Endodermal cell (in vitro differentiated cells): ENCODE measurements at regions not wholly inside any gene's neighbourhood (a gene's known extent, or its start where the extent isn't known, plus 50 kb on each side); places are given as distances from the start of the nearest gene placed in this dataset.

ENCODE experiments used
- DNase-seq: peaks from one replicate; pipeline ENCODE4 v3.0.0-alpha.2; 2017
- H3K27ac ChIP-seq: 2 replicates; pipeline ENCODE4 v1.5.1; 2013; ENCODE audit warnings: mild to moderate bottlenecking, low read depth, low read length, moderate library complexity
- H3K27me3 ChIP-seq: 2 replicates; pipeline ENCODE4 v1.6.1; 2013; ENCODE audit warnings: mild to moderate bottlenecking, low read length, moderate library complexity; ENCODE audit not compliant: insufficient read depth, control insufficient read depth, poor library complexity, severe bottlenecking
- H3K36me3 ChIP-seq: 2 replicates; pipeline ENCODE4 v1.7.0; 2013; ENCODE audit warnings: mild to moderate bottlenecking, low read length, moderate library complexity; ENCODE audit not compliant: control insufficient read depth, insufficient read depth
- H3K4me1 ChIP-seq: one replicate; pipeline ENCODE4 v1.7.0; 2013; ENCODE audit warnings: low read length; ENCODE audit not compliant: control insufficient read depth, insufficient read depth
- H3K4me3 ChIP-seq: 2 replicates; pipeline ENCODE4 v1.5.1; 2013; ENCODE audit warnings: mild to moderate bottlenecking, low read length, moderate library complexity
- H3K9ac ChIP-seq: 2 replicates; pipeline ENCODE4 v1.6.1; 2013; ENCODE audit warnings: mild to moderate bottlenecking, low read length, moderate library complexity; ENCODE audit not compliant: poor library complexity, severe bottlenecking; ENCODE audit errors: extremely low read depth
- H3K9me3 ChIP-seq: 2 replicates; pipeline ENCODE4 v1.6.1; 2013; ENCODE audit warnings: mild to moderate bottlenecking, low read length, moderate library complexity; ENCODE audit not compliant: control insufficient read depth
- H3K27ac Mint-ChIP-seq: 2 replicates; pipeline ENCODE4 v1.8.0; 2020; ENCODE audit warnings: mixed read lengths
- H3K27me3 Mint-ChIP-seq: 2 replicates; pipeline ENCODE4 v1.8.0; 2021; ENCODE audit warnings: mild to moderate bottlenecking, mixed read lengths; ENCODE audit not compliant: insufficient read depth
- H3K36me3 Mint-ChIP-seq: 2 replicates; pipeline ENCODE4 v1.8.0; 2020; ENCODE audit warnings: low read depth, mixed read lengths
- H3K4me1 Mint-ChIP-seq: 2 replicates; pipeline ENCODE4 v1.8.0; 2020; ENCODE audit warnings: mixed read lengths
- H3K4me3 Mint-ChIP-seq: 2 replicates; pipeline ENCODE4 v1.8.0; 2020; ENCODE audit warnings: mild to moderate bottlenecking, moderate library complexity, mixed read lengths
- H3K9me3 Mint-ChIP-seq: 2 replicates; pipeline ENCODE4 v1.8.0; 2020; ENCODE audit warnings: mild to moderate bottlenecking, mixed read lengths
- WGBS, 2 experiments: methylation state at CpG; one replicate each; pipeline versions ENCODE4 v1.1.5 to v1.1.7; 2013; ENCODE audit warnings: missing lambda C conversion rate in 2 of 2, mixed read lengths in 1 of 2; ENCODE audit not compliant: insufficient coverage in 1 of 2, insufficient read length in 1 of 2; 5-methylcytosine and 5-hydroxymethylcytosine counted together
- TF ChIP-seq, protein P1 (sequence below): fragments of 200-600 bp; sonication (generic); conservative IDR thresholded peaks from 2 replicates; pipeline ENCODE4 v1.5.0; 2021; ENCODE audit warnings: antibody characterized with exemption, mild to moderate bottlenecking

DNA sequence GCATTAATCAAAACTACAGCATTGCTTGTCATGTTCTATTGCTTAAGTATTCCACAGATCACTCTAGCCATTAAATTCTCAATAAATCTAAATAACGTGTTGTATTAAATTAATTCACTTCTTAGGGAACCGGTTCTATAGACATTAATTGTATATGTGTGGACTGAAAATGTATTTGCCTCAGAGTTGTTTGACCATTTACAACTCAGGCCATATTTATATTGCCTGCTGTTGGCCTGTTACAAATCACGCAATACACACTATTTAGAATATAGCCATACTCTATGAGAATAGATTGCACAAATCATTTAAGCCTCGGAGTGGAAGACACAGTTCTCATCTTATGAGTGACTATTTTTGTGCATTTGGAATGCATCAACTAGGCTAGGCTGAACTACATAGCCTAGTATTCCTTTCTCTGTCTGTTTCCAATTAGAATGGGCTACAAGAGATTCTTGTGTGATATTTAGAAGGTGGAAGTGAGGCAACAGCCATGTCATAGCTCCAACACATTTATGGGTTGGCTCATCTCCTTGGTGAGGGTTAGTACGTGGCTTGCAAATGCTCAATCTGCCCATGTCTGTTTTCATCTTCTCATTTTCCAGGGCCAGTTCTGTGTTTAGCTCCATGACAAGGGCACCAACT, 1116.1 kb downstream of the PCDH9 start:
- H3K4me1 Mint-ChIP-seq: no peaks in the 10 kb centered on the region
- no peak for DNase-seq
- Histone ChIP-seq H3K27me3 (no peaks in the 10 kb centered on the region), H3K9ac (no peak overlapping the region), H3K27ac (no peak overlapping the region), H3K9me3 (no peaks in the 10 kb centered on the region), H3K36me3 (no peaks in the 10 kb centered on the region), H3K4me1 (no peaks in the 10 kb centered on the region), H3K4me3 (no peak overlapping the region)
- no peaks in the 10 kb centered on the region for H3K36me3 Mint-ChIP-seq
- no peak overlapping the region for H3K4me3 Mint-ChIP-seq
- 92 to 100% methylated on average over 1 to 5 of the region's 5 CpGs for WGBS, 2 experiments
- no peaks in the 10 kb centered on the region for H3K9me3 Mint-ChIP-seq
- H3K27ac Mint-ChIP-seq: no peak overlapping the region
- no peaks in the 10 kb centered on the region for H3K27me3 Mint-ChIP-seq
- TF ChIP-seq, protein P1, sequence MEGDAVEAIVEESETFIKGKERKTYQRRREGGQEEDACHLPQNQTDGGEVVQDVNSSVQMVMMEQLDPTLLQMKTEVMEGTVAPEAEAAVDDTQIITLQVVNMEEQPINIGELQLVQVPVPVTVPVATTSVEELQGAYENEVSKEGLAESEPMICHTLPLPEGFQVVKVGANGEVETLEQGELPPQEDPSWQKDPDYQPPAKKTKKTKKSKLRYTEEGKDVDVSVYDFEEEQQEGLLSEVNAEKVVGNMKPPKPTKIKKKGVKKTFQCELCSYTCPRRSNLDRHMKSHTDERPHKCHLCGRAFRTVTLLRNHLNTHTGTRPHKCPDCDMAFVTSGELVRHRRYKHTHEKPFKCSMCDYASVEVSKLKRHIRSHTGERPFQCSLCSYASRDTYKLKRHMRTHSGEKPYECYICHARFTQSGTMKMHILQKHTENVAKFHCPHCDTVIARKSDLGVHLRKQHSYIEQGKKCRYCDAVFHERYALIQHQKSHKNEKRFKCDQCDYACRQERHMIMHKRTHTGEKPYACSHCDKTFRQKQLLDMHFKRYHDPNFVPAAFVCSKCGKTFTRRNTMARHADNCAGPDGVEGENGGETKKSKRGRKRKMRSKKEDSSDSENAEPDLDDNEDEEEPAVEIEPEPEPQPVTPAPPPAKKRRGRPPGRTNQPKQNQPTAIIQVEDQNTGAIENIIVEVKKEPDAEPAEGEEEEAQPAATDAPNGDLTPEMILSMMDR: no peak

GRCh38 chr13:66111628-66112027, 1118.5 kb downstream of the PCDH9 start:
- Histone ChIP-seq H3K27me3 (no peaks in the 10 kb centered on the region), H3K9me3 (no peaks in the 10 kb centered on the region), H3K9ac (no peak overlapping the region), H3K27ac (no peak overlapping the region), H3K4me1 (no peaks in the 10 kb centered on the region), H3K36me3 (no peaks in the 10 kb centered on the region), H3K4me3 (no peak overlapping the region)
- DNase-seq: peak; percentile 52
- Mint-ChIP-seq H3K9me3 (no peaks in the 10 kb centered on the region), H3K4me3 (no peak overlapping the region), H3K27me3 (no peaks in the 10 kb centered on the region), H3K36me3 (no peaks in the 10 kb centered on the region), H3K27ac (no peak overlapping the region), H3K4me1 (no peaks in the 10 kb centered on the region)
- TF ChIP-seq, protein P1: peak; percentile 67

- TF ChIP-seq, protein P1: no peak
- H3K4me3 Mint-ChIP-seq: no peak overlapping the region
Measured at GRCh38 chr13:66106246-66106645, 1123.9 kb downstream of the PCDH9 start.

More at GRCh38 chr13:66106246-66106645, 1123.9 kb downstream of the PCDH9 start:
- Mint-ChIP-seq H3K4me1 (no peaks in the 10 kb centered on the region), H3K27me3 (no peaks in the 10 kb centered on the region), H3K36me3 (no peaks in the 10 kb centered on the region), H3K27ac (no peak overlapping the region), H3K9me3 (no peaks in the 10 kb centered on the region)
- no peaks in the 10 kb centered on the region for H3K4me1 ChIP-seq
- 94% methylated on average over 1 of the region's 2 CpGs; no CpG with 5 or more reads in 1 of the 2 experiments for WGBS, 2 experiments
- H3K27ac ChIP-seq: no peak overlapping the region
- no peak overlapping the region for H3K4me3 ChIP-seq
- no peaks in the 10 kb centered on the region for H3K27me3 ChIP-seq
- H3K9ac ChIP-seq: no peak overlapping the region
- DNase-seq: no peak
- no peaks in the 10 kb centered on the region for H3K36me3 ChIP-seq
- H3K9me3 ChIP-seq: no peaks in the 10 kb centered on the region
